NOMO-1 (cell line): ENCODE measurements at regions not wholly inside any gene's neighbourhood (a gene's known extent, or its start where the extent isn't known, plus 50 kb on each side); places are given as distances from the start of the nearest gene placed in this dataset.
"Not testable (repeated sequence)": the region's sequence is repeated elsewhere in the genome, so short reads cannot be mapped to it uniquely, and the experiment has no call there.

Source experiments
- DNase-seq, 2 experiments: peaks; one replicate each; lab custom pipeline; 2025; ENCODE audit not compliant: unreplicated experiment in 2 of 2; lab: John Stamatoyannopoulos, UW

DNA sequence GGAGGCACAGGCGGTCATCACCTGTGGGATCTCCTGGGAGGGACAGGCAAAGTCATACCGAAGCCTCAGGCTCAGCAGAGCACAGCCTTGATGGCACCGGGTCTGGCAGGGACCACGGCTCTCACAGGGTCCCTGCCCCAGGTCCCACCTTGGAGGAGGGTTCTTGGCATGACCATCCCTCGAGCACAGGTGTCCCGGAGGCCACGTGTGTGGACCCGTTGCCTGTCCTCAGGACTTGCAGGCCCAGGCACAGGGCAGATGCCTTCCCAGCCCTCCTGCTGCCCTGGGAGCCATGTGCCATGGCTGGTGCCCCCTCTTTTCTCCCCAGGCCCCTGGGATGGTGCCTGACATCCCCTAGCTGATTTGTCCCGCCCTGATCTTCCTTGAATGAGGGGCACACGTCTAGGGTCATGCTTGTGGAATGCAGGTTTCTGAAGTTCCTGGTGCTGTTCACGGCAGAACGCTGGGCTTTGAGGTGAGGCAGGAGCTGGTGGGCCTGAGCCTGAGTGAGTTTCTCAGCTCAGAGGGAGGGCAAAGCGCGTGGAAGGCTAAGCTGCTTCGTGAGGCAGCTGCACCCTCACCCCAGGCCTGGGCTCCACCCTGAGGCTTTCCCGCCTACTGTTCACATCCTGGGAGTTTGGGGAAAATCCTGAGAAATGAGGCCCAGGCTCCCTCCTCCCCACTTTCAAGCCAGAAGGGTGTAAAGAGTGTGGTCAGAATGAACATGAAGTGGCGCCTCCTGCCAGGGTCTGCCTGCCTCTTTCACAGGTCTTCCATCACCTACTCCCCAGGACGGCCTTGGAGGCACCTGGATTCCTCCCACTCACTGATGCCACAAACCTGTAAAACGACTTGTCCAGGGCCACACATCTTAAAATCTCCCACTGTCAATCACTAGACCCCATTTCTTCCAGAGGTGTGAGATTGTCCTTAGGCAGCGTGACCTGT, 325.8 kb upstream of the B3GAT1 start:
- no peak for DNase-seq

DNA sequence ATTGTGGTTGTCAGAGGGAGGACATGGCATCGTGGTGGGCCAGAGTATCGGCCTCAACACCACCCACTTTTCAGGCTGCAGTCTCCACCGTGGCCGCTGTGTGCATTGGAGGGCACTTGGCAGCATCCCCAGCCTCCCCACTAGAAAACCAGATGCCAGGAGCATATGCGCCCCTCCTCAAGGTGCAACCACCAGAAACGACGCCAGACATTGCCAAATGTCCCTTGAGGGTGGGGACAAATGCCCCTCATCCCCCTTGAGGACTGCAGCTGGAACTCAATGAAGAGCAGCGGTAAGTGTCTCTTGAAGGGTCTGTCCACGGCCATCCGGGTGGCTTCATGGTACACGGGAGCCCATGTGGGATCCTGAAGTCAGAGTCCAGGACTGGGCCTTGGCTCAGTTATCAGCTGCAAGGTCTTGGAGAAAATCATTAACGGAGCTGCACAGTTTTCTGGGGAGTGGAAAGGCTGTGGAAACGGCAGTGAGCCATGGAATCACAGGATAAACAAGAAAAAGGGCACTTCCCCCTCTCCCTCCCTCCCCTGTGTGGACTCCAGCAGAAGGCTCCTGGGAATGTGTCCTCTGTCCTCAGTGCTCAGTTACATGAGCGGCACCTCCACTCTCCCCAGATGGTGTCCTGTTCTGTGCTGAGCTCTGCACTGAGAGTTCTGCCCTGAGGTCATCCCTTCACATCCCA, 324.4 kb upstream of the B3GAT1 start:
- DNase-seq: no peak

DNA sequence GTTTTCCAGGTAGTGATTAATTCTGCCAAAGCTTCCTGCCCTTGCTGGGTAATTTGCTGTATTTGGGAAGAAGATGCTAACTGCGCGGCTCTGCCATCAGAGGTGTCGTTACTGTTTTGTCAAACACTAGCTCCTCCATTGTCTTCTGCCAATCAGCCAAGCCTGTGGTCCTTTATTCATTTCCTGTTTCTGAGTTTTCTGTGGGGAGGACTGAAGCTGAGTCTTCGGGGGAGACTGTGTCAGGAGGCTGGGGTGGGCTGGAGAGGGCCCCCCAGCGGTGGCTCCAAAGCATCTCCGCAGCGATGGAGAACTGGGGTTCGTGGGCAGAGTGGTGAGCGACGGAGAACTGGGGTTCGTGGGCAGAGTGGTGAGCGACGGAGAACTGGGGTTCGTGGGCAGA, 322.9 kb upstream of the B3GAT1 start:
- no peak for DNase-seq

DNA sequence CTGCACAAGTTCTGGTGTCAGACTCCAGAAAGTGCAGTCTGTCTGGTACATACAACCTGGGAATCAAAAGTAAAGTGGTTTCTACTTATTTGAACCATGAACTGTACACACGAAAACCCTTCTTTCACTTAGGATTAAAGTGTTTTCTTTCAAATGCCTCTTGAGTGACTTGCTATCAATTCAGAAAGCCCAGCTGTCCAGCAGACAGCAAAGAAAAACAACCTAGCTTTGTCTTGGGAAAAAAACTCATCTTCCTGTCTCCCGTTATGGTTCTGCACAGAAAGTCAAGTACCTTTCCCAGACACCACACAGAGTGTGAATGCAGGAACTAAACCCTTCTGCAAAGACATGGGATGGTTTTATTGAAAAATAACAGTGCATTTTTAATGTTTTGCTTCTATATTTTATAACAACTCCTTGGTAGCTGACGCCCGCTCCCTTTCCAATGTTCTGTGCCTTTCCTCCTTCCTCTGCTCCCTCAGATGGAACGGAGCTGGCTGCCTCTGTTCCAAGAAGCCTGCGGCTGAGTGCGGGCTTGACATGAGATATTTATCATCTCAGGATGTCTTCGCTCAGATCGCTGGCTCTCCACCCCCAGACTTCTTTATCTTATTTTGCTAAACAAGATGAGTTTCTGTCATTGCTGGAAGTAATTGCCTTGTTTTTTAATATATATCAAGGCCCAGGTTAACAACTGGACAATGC, 322.3 kb upstream of the B3GAT1 start:
- no peak for DNase-seq

DNA sequence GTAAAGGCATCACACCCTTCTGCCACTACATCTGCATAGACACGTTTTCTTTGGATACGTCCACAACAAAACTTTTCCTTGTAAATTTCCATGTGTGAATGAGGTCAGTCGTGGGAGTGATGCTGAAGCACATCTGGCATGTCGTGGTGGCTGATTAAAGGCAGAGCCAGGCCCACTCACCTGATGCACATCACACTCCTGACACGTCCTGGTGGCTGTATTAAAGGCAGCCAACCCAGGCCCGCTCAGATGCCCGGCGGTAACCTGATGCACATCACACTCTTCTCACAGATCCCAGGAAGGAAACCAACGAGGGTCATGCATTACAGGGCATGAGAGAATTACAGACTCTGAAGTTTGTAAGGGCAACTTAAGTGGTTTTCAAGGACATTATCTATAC, 321.6 kb upstream of the B3GAT1 start:
- no peak for DNase-seq

DNA sequence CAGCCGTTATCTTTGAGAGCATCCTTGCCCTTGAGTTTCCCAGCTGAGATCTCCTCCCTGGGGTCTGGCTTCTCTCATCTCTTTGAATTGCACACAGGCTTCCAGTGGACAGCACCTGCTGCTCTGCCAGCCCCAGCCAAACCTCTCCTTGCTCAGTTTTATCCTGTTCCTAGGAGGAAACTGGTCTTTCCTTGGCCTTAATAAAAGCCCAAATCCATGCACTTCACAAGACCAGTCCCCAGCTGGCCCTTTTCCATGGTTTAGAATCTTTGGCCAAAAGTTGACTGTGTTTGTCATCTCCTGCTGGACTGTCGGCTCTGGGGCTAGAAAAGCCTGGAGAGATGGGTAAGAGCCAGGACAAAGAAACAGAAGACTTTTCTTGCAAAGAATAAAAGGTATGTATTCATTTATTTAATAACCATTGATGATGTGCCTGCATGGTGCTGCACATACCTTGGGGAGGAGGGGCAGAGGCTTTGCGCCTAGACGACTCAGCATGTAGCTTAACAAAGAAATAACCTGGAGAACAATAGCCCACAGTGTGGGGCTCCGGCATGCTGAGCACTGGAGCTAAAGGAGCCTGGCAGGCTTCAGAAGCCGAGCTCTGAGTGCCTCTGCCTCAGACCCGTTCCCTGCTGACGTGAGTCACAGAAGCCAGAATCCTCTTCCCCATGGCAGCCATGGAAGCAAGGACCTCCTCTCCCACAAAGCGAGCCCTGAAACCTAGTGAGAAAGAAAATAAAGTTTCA, 319.3 kb upstream of the B3GAT1 start:
- no peak for DNase-seq

DNA sequence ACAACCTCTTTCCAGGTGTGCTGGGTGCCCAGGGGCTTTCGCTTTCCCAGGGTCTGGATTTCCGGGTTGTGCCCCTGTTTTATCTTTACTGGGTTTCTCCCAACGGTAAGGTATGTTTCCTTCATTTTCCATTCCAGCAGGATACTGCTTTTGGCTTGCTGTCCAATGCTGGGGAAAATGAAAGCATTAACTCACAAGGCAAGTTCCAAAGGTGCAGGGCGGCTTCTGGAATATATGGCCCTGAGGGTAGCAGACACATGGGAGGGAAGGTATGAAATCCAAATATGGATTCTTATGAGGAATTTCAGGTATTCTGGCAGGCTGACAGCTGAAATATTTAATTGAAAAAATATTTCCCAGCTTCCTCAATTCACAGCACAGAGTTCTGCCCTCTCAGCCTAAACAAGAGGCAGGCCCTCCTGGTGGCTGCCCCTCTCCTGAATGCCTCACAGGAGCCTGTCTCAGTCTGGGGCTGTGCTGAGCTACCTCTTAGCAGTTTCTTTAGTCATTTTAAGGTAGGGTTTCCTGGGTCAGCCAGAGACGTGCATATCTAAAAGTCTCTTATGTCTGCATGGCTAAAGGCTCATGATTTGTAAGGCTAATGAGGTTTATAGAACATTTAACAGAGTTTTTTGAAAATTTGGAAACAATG, 318.6 kb upstream of the B3GAT1 start:
- DNase-seq: no peak

DNA sequence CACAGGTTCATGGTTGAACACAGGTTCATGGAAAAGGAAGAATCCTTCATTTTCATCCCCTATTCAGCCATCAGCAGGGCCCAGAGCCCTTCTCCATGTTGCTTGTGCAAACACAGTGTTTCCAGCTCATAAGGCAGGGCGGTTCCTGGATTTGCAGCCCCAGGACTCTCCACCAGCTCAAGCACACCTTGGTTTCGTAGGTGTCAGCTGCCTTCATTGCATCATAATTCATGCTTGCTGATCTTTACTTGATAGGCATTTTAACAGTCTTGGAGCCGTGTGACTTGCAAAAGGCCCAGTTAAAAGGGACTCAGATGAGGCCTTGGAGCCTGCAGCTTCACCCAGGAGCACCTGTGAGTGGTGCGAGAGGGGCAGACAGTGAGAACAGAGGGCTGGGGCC, 318.1 kb upstream of the B3GAT1 start:
- no peak for DNase-seq

DNA sequence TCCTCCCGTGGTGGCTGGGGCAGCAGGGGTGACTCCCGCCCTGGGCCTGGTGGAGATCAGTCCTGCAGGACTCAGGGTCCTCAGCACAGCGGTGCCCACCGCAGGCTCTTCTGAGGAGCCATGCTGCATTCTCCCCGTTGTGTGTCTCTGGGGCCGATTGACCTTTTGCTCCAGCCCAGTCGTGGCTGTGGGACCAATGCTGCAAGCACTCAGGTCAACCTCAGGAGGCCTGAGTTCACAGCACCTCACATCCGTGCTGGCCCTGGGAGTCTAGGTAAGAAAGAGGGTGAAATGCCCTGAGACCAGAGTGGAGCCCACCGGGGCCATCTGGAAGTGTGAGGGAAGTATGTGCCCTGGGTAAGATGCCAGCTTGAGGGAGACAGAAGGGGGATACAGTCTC, 316.1 kb upstream of the B3GAT1 start:
- no peak for DNase-seq

DNA sequence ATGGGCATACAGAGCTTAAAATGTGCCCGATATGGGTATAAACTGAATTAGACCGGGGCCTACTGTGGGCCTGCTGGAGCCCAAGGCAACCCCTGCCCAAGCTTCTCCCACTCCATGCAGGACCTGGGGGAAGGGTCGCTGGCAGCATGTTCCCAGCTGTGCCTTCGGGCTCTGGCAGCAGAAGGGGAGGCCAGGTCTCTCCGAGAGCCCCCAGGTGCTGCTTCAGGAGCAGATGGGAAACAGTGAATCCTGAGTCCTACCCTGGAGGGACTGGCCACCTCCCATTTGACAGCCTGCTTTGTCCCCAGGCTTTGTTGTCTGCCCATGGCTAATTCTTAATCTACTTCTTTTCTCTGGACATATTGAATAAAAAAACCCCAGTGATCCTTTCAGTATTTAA, 315.6 kb upstream of the B3GAT1 start:
- no peak for DNase-seq

DNA sequence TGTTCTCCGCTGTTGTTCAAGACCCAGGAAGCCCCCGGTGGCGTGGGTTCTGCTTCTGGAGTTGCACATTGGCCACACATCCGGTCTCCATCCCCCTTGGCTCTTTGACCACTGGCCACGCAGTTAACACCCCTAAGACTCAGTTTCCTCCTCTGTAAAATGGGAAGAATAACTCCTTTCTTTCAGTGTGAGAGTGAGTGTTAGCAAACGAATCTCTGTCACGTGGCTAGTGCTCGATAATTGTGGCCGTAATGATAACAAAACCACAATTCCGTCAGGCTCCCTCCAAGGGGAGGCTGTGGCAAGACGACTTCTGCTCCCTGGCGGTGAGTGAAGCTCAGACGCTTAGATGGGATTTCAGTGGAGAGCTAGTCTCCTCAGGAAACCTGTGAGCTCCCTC, 315.2 kb upstream of the B3GAT1 start:
- DNase-seq: no peak

DNA sequence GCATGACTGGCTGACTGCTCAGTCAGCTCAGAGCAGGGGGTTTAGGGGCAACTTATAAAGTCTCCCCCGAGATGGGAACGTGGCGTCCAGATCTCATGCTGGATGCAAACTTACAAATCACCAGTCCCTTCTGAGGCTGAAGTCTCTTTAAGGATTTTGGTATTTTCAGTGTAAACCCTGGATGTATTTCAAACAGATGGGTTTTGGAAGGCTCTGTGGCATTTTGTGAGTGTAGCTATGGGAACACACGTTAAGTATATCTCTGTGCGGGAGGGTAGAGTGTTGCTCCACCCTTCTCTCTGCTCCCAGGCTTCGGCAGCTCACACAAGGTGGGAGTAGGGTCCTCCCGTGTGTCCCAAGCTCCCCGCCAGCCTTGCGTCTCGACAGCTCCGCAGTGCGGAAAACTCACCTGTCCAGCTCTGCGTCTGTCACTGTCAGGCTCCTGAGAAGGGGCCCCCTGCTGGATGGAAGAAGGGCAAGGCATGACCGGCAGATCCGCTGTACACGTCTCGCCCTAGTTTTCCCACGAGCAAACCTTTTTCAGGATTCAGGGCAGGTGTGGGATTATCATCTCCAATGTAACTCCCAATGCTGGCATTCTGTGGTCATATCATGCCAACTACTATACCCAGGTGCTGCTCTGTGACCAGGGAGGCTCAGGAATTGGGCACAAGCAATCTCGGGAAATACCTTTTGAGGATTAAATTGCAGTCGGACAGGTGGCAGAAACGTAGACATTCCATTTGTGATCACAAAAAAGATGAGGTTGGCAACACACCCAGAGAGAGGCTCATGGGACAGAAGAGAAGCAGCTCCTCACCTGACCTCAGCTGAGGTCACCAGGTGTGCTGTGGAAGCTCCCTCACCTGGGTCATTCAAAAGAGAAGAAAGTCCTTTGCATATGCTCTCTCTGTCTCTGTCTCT, 313.9 kb upstream of the B3GAT1 start:
- DNase-seq: no peak

DNA sequence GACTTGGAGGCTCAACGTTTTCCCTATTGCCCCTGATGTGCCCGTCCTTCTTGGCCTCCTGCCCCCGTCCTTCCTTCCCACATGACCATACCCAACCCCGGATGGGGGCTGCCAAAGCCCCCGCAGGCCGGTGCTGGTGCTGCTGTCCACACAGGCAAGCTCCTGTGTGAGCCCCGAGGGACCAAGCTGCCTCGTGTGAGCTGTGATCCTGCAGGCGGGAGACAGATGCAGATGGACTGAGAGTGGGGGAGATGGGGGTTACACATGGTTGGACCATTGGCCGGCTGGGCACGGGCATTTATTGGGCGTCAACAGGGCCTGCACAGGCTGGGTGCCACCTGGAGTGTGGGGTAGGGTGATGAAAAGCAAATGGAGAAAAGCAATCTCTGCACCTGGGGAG, 313.2 kb upstream of the B3GAT1 start:
- no peak for DNase-seq

DNA sequence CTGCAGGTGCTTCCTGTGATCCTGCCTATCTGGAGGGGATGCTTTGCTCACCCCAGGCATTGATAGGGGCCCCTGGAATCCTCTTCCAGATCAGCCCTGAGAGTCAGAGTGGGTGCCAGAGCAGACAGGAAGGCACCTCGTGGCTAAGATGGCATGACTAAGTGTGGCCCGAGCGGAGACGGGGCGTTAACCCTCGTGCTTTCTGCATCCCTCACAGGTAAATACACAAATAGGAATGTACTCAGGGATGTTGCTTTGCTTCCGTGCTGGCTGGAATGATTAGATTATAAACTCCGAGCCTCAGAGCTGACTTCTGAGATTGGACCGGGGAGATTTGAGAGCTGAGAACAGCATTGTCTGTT, 312.7 kb upstream of the B3GAT1 start:
- no peak for DNase-seq

DNA sequence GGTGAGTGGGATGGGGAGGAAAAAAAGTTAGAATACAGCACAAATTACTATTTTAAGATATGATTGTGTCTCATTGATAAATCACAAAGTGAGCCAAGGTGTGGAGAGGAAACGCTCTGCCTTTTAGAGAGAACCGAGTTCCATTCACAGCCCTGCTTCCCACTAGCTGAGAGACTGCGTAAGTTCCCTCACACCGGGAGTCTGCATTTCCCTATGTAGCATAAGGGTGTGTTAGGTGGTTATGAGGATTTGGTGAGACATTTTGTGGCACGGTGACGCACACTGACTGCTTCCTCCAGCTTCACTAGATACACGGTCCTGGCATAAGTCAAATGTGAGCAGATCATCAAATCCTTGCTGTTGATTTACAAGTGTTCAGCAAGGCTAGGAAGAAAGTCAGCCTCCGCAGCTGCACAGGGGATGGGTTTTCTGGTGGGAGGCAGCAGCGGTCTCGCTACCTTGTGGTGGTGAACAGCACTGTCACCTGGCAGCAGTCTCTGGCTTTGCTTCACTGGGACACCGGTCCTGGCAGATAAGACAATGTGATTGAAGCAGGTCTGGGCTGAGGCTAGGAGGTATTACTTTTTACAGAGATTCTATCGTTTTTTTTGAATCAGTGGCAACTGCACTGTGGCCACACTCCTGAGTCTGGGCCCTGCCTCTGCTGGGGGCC, 312.2 kb upstream of the B3GAT1 start:
- no peak for DNase-seq

DNA sequence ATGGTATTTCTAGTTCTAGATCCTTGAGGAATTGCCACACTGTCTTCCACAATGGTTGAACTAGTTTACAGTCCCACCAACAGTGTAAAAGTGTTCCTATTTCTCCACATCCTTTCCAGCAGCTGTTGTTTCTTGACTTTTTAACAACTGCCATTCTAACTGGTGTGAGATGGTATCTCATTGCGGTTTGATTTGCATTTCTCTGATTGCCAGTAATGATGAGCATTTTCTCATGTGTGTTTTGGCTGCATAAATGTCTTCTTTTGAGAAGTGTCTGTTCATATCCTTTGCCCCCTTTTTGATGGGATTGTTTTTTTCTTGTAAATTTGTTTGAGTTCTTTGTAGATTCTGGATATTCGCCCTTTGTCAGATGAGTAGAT, 308.6 kb upstream of the B3GAT1 start:
- not testable (repeated sequence) for DNase-seq

DNA sequence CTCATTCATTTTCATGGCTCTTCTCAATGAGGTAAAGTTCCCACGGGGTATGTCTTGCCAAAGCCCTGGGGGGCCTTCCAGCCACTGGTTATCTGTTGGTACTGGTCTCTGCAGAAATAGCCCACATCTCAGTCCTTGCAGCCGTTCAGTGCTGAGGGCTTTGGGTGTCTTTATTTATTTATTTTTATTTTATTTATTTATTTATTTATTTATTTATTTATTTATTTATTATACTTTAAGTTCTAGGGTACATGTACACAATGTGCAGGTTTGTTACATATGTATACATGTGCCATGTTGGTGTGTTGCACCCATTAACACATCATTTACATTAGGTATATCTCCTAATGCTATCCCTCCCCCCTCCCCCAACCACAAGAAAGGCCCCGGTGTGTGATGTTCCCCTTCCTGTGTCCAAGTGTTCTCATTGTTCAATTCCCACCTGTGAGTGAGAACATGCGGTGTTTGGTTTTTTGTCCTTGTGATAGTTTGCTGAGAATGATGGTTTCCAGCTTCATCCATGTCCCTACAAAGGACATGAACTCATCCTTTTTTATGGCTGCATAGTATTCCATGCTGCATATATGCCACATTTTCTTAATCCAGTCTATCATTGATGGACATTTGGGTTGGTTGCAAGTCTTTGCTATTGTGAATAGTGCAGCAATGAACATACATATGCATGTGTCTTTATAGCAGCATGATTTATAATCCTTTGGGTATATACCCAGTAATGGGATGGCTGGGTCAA, 308.1 kb upstream of the B3GAT1 start:
- DNase-seq: not testable (repeated sequence)

DNA sequence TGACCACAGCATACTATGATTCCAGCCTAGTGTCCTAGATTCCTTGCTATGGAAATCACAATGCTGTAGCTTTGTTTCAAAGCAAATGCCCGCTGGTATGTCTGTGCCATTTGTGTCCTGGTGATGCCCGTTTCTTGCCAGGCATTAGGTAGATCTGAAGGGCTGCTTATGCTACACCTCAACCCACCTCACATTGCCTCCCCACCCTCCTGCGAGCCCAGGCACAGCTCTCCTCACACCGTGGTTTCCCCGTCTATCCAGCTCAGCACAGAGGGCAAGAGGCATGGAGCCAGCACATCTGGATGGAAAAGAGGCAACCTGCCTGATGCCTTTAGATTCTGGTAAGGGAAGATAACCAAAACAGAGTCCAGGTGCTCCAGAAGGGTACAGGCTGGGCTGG, 307.4 kb upstream of the B3GAT1 start:
- no peak for DNase-seq
